ENCODE measurements at regions not wholly inside any gene's neighbourhood (a gene's known extent, or its start where the extent isn't known, plus 50 kb on each side); places are given as distances from the start of the nearest gene placed in this dataset.

- TF ChIP-seq CTCF (conservative IDR thresholded peaks at IDR 0.05; ENCODE audit: low read depth in 2 of 2) (no peak), POLR2AphosphoS5 (IDR thresholded peaks at IDR 0.05; ENCODE audit: low read depth) (no peak)
- TF ChIP-seq, protein P1, sequence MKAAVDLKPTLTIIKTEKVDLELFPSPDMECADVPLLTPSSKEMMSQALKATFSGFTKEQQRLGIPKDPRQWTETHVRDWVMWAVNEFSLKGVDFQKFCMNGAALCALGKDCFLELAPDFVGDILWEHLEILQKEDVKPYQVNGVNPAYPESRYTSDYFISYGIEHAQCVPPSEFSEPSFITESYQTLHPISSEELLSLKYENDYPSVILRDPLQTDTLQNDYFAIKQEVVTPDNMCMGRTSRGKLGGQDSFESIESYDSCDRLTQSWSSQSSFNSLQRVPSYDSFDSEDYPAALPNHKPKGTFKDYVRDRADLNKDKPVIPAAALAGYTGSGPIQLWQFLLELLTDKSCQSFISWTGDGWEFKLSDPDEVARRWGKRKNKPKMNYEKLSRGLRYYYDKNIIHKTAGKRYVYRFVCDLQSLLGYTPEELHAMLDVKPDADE (IDR thresholded peaks at IDR 0.05) = no peak
Measured at GRCh38 chr2:160976797-160977196, 183.4 kb upstream of the TANK start.
